OCI-LY3 (cell line): ENCODE measurements at regions not wholly inside any gene's neighbourhood (a gene's known extent, or its start where the extent isn't known, plus 50 kb on each side); places are given as distances from the start of the nearest gene placed in this dataset.

ENCODE experiments used
- EZH2phosphoT487 ChIP-seq: fragments of 200-600 bp; shearing (Covaris generic); IDR thresholded peaks from 2 replicates; pipeline ENCODE4 v1.6.1; 2018; ENCODE audit warnings: antibody characterized with exemption, mixed run types, low read depth
- TF ChIP-seq, protein P1 (sequence below): fragments of 200-600, 300-600 bp; sonication (generic); IDR thresholded peaks from 2 replicates; pipeline ENCODE4 v1.5.1; 2014; ENCODE audit warnings: antibody characterized with exemption, low read length, low read depth

DNA sequence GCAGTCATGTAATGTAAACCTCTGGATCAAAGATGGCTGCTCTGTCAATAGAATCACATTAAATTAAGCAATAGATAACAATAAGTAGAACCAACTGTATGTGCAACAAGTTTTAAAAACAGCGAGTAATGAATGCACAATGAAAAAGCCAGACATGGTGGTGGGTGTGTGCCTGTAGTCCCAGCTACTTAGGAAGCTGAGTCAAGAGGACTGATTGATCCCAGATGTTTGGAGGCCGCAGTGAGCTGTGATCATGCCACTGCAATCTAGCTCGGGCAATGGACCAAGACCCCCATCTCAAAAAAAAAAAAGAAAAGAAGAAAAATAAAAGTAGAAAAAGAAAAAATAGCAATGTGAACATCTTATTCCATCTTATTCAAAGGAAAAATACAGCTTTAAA is 558.7 kb upstream of the MMS22L start:
- TF ChIP-seq, protein P1, sequence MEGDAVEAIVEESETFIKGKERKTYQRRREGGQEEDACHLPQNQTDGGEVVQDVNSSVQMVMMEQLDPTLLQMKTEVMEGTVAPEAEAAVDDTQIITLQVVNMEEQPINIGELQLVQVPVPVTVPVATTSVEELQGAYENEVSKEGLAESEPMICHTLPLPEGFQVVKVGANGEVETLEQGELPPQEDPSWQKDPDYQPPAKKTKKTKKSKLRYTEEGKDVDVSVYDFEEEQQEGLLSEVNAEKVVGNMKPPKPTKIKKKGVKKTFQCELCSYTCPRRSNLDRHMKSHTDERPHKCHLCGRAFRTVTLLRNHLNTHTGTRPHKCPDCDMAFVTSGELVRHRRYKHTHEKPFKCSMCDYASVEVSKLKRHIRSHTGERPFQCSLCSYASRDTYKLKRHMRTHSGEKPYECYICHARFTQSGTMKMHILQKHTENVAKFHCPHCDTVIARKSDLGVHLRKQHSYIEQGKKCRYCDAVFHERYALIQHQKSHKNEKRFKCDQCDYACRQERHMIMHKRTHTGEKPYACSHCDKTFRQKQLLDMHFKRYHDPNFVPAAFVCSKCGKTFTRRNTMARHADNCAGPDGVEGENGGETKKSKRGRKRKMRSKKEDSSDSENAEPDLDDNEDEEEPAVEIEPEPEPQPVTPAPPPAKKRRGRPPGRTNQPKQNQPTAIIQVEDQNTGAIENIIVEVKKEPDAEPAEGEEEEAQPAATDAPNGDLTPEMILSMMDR = no peak
- no peak for TF ChIP-seq EZH2phosphoT487
